NCI-H2227 (cell line): ENCODE measurements at regions not wholly inside any gene's neighbourhood (a gene's known extent, or its start where the extent isn't known, plus 50 kb on each side); places are given as distances from the start of the nearest gene placed in this dataset.

Experiments used
- DNase-seq: peaks from one replicate; lab custom pipeline; 2025; ENCODE audit not compliant: unreplicated experiment; lab: John Stamatoyannopoulos, UW

- no peak for DNase-seq
Observed at GRCh38 chr6:56771189-56771588, 128.5 kb upstream of the DST start.

GRCh38 chr6:56770011-56770520 lies 127.4 kb upstream of the DST start:
- no peak for DNase-seq

DNA sequence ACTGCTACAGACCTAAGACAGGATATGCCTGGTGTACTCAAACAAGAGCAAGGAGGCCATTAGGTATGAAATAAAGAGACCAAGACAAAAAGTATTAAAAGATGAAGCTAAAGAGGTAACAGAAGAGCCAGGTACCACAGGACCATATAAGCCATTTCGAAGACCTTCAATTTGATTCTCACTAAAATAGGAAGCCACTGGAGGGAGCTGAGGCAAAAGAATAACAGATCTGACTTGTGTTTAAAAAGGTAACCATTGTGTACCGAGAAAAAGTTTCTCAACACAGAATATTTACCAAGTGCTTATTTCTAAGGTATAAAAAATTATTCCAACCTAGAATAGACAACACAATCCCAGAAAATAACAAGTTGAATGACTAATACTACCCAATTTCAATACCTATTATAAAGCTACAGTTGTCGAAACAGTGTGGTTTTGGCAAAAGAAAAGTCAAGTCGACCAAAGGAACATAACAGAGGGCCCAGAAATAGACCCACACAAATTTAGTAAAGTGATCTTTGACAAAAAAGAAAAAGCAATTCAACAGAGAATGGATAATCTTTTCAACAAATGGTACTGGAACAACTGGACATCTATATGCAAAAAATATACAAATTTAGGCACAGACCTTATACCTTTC lies 125.3 kb upstream of the DST start:
- DNase-seq: no peak

GRCh38 chr6:56767435-56767834 lies 124.7 kb upstream of the DST start:
- DNase-seq: no peak

- DNase-seq: peak; percentile 12
Observed at GRCh38 chr6:56766806-56767178, 124.1 kb upstream of the DST start.

DNA sequence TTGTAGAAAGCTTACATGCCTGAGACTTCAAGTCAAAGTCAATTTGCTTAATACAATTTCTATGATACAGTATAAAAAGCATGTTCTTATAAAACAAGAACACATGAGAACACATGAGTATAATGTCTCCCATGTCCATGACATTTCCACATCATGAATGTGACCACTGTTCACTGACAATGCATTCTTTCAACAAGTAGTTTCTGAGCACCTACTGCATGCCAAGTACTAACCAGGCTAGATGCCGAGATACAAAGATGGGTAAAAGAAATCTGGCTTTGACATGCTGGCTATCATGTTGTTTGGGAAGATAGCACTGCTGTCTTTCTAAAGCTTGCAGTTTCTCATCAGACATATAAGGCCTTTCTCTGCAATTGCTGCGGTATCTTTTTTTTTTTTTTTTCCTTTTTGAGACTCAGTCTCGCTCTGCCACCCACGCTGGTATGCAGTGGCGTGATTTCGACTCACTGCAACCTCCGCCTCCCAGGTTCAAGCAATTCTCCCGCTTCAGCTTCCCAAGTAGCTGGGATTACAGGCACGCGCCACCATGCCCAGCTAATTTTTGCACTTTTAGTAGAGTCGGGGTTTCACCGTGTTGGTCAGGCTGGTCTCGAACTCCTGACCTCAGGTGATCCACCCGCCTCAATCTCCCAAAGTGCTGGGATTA lies 123.6 kb upstream of the DST start:
- DNase-seq: no peak

DNA sequence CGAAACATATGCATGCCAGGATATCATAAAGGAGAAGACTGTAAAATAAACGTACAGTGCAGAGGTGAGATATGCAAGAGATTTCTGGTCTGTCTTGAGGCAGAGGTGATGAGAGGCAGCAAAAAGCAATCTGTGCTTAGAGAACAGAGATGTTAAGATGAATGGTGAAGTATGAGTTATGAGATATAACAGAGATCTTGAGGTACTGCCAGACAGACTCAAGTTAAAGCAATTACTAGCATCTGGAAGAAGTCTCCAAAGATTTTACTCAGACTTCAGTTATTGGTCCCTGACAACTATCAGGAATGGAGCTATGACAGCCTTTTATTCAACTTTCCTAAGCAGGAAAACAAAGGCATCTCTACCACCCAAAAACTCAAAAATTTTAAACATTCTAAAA lies 122.8 kb upstream of the DST start:
- no peak for DNase-seq

DNA sequence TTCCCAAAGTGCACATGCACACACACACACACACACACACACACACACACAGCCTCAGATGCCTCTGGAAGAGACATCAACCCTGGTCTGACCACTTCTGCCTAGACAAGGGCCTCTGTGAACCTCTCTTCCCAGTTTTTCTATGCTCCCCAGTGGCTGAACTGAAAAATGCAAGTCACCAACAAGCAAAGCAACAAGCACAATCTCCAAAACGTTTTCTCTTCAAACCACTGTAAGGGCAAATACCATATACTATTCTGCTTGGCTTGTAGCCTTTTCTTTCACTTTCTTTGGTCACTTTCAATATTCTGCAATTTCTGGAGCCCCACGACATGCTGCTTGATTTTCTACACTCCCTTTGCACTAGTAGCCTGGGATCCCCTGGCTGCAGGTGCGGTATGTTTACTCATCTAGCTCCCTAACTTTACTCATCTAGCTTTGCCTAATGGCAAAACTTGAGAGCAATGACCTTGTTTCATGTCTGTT lies 121.4 kb upstream of the DST start:
- peak; percentile 17 for DNase-seq

GRCh38 chr6:56761651-56762050 lies 119.0 kb upstream of the DST start:
- no peak for DNase-seq

DNA sequence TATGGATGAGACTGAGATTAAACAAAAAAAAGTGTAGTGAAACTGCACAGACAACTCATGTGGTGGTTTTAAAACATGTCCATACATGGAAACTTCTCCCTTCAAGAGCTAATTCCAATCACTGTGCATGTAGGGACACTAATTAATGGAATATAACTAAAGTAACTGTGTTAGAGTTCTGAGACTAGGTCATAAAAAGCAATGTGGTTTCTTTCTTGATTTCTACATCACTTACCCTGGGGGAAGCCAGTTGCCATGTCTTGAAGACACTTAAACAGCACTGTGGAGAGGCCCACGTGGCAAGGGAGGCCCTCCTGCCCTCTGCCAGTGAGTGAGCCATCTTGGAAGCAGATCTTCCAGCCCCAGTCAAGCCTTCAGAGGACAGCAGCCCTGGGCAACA lies 118.2 kb upstream of the DST start:
- DNase-seq: no peak

DNA sequence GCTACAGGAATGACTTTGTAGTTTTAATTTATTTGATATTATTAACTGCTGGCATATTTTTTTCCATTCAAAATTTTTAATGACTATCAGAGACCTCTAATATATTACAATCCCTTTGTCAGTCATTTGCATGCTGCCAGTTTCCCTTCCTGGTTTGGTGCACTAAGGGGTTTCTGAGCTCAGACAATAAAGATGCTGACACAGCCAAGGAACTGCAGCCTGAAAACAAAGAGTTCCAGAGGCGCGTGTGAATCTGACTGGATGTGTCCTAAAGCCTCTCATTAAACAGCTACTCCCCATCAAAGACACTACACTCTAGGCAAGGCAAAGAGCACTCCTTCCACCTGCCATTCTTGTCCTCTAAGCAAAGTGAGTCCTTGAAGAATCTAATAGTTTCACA lies 116.8 kb upstream of the DST start:
- DNase-seq: peak; percentile 11

GRCh38 chr6:56758553-56758952 lies 115.9 kb upstream of the DST start:
- DNase-seq: no peak

DNA sequence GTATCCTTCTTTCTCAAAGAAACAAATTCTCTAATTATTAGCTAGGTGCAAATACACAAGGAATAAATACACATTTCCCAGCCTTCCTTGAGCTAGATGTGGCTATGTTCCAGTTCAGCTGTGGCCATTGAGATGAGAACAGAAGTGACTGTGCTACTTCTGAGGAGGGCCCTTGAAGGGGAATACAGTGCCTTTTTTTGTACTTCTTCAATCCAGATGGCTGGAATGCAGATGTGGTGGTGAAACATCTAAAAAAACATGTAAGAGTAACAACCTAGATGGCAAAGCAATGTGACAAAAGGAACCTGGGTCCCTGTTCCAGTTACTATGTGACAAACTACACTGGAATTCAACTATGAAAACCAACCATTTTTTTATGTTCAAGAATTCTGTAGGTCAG lies 115.4 kb upstream of the DST start:
- no peak for DNase-seq

- DNase-seq: no peak
Observed at GRCh38 chr6:56757588-56757984, 114.9 kb upstream of the DST start.

GRCh38 chr6:56756791-56757587 lies 114.3 kb upstream of the DST start:
- DNase-seq: no peak

GRCh38 chr6:56756219-56756789 lies 113.6 kb upstream of the DST start:
- no peak for DNase-seq

DNA sequence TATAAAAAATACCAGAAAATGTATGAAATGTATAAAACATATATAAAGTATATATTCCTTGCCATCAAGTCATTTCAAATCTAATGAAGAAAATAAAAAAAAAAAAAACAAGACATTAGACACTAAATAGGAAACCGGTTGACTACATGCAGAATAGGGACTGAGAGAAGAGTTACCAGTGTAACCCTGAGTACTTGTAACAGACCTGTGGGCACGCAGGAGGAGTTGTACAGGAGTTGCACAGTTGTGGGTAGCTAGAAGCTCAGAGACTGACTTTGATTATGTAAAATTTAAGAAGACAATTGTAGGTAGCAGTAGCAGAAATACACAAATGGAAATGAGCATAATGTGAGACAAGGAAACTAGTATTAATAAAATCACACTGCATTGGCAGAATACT lies 112.4 kb upstream of the DST start:
- no peak for DNase-seq

GRCh38 chr6:56753811-56754210 lies 111.1 kb upstream of the DST start:
- no peak for DNase-seq

- no peak for DNase-seq
Observed at GRCh38 chr6:56752534-56752933, 109.8 kb upstream of the DST start.

- DNase-seq: no peak
Observed at GRCh38 chr6:56752009-56752408, 109.3 kb upstream of the DST start.

- no peak for DNase-seq
Observed at GRCh38 chr6:56751604-56752003, 108.9 kb upstream of the DST start.

- DNase-seq: no peak
Observed at GRCh38 chr6:56750686-56751085, 108.0 kb upstream of the DST start.
